Right lobe of liver (tissue), 4 donors: ENCODE measurements at regions not wholly inside any gene's neighbourhood (a gene's known extent, or its start where the extent isn't known, plus 50 kb on each side); places are given as distances from the start of the nearest gene placed in this dataset.

Experiments
- CTCF ChIP-seq, 4 donors: fragments of 200-600 bp in 3 of 4; fragments of 450-650 bp in 1 of 4; IDR thresholded peaks; one replicate each; pipeline versions ENCODE4 v1.5.1 to v1.8.0; 2016 to 2022; ENCODE audit warnings: antibody characterized with exemption in 4 of 4, mild to moderate bottlenecking in 2 of 4
- POLR2A ChIP-seq: fragments of 450-650 bp; IDR thresholded peaks from one replicate; pipeline ENCODE4 v1.6.1; 2017; ENCODE audit warnings: antibody characterized with exemption, mild to moderate bottlenecking
- donor health status: DM: no; HTN: no; CAD: no.
- donor health status: DM: no; HTN: no; CAD: no.
- donor health status: DM: no; HTN: yes; CAD: no.

GRCh38 chr5:1641041-1641440, 117.3 kb upstream of the LPCAT1 start:
- TF ChIP-seq CTCF (IDR thresholded peaks at IDR 0.05), result no peak
- TF ChIP-seq POLR2A, result no peak
